ENCODE measurements at regions not wholly inside any gene's neighbourhood (a gene's known extent, or its start where the extent isn't known, plus 50 kb on each side); places are given as distances from the start of the nearest gene placed in this dataset.
A peak's percentile ranks its signal among the peaks of the same experiment; 100 is the strongest.

DNA sequence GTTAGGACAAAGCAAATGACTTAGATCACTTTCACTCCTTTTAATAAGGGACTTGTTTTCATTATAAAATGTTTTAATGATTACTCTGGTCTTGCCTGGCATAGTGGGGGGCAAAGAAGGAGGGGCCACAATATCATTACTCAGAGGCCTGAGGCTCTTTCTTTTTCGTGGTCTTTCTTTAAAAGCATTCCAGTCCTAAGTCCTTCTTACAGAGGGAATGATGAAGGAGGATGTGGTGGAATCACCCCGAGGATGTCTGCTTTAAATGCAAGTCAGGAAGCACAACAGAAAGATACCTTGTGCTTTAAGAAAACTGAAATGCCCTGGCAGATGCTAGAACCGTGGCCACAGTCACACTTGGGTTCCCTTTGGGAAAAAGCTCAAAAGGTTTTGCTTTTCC, 379.1 kb downstream of the INHBA start:
- Histone ChIP-seq H3K4me1 (ENCODE audit: control insufficient read depth in 4 of 4, insufficient read depth in 4 of 4, low read length in 3 of 4) (no peaks in the 10 kb centered on the region), H3K9me3 (ENCODE audit: control insufficient read depth in 4 of 4, low read length in 3 of 4) (no peaks in the 10 kb centered on the region), H3K36me3 (ENCODE audit: control insufficient read depth in 4 of 4, insufficient read depth in 3 of 4, low read depth in 1 of 4, low read length in 3 of 4) (no peaks in the 10 kb centered on the region), H3K27ac (ENCODE audit: low read depth in 1 of 2, low read length in 2 of 2) (no peak overlapping the region), H3K9ac (ENCODE audit: low read depth in 1 of 2, low read length in 2 of 2) (no peak overlapping the region), H3K27me3 (ENCODE audit: control insufficient read depth in 4 of 4, insufficient read depth in 4 of 4, low read length in 3 of 4) (no peaks in the 10 kb centered on the region), H3K4me3 (ENCODE audit: low read depth in 1 of 3, low read length in 3 of 3) (no peak overlapping the region)
- DNase-seq (ENCODE audit: low spot score), result no peak
- TF ChIP-seq, protein P1, sequence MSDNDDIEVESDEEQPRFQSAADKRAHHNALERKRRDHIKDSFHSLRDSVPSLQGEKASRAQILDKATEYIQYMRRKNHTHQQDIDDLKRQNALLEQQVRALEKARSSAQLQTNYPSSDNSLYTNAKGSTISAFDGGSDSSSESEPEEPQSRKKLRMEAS (IDR thresholded peaks at IDR 0.05), result no peak
- TF ChIP-seq, protein P2, sequence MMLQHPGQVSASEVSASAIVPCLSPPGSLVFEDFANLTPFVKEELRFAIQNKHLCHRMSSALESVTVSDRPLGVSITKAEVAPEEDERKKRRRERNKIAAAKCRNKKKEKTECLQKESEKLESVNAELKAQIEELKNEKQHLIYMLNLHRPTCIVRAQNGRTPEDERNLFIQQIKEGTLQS (IDR thresholded peaks at IDR 0.05), result no peak
- TF ChIP-seq FOXA2 (IDR thresholded peaks at IDR 0.05), result no peak
- whole genome bisulfite sequencing, result 84% methylated on average over 3 of the region's 3 CpGs

DNA sequence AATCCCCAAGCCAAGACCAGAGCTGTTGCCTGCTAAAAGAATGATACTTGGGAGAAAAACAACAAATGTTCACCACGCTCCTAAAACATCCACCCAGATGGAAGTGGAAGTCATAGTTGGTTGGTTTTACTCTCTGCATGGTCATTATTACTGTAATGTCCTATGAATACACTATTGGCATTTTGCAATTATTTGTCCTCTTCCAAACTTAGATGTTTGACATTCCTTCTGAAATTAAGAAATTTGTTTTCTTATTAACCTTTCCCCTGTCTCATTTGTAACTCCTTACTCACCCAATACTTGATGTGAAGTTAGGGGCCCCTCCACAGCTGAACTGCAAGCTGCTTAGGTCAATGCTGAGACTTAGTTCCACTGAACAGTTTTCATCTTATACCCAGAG, 383.3 kb downstream of the INHBA start:
- DNase-seq (ENCODE audit: low spot score), result no peak
- H3K27ac ChIP-seq (ENCODE audit: low read depth in 1 of 2, low read length in 2 of 2), result no peak overlapping the region
- H3K9me3 ChIP-seq (ENCODE audit: control insufficient read depth in 4 of 4, low read length in 3 of 4), result peaks cover 0 to 2% (median 0%) of the 10 kb centered on the region in 4 donors
- TF ChIP-seq RAD21 (IDR thresholded peaks at IDR 0.05) (no peak), RXRA (IDR thresholded peaks at IDR 0.05) (no peak), FOXA2 (IDR thresholded peaks at IDR 0.05) (no peak), JUND (IDR thresholded peaks at IDR 0.05) (no peak)
- TF ChIP-seq, protein P2 (IDR thresholded peaks at IDR 0.05), result no peak
- H3K4me3 ChIP-seq (ENCODE audit: low read depth in 1 of 3, low read length in 3 of 3), result no peak overlapping the region
- H3K9ac ChIP-seq (ENCODE audit: low read depth in 1 of 2, low read length in 2 of 2), result no peak overlapping the region
- H3K36me3 ChIP-seq (ENCODE audit: control insufficient read depth in 4 of 4, insufficient read depth in 3 of 4, low read depth in 1 of 4, low read length in 3 of 4), result no peaks in the 10 kb centered on the region
- H3K4me1 ChIP-seq (ENCODE audit: control insufficient read depth in 4 of 4, insufficient read depth in 4 of 4, low read length in 3 of 4), result peaks cover 0 to 17% (median 15%) of the 10 kb centered on the region in 4 donors
- WGBS, result 98% methylated on average over 1 of the region's 1 CpG
- no peaks in the 10 kb centered on the region for H3K27me3 ChIP-seq (ENCODE audit: control insufficient read depth in 4 of 4, insufficient read depth in 4 of 4, low read length in 3 of 4)

DNA sequence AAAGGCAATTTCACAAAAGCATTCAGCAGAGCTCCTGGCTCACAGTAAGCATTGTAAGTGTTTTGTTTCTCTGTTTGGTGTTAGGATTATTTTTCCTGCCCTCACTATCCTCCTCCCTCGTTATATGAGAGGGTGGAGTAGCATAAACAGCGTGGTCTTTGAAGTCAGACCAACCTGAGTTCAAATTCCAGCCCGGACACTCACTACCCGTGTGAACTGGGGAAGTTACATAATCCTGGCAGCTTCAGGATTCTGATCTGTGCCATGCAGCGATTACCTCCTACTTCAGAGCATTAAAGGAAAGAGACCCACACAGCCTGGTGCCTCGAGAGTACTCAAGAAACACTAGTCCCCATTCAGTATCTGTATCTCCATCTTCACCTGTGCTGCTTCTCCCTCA, 386.5 kb downstream of the INHBA start:
- H3K9ac ChIP-seq (ENCODE audit: low read depth in 1 of 2, low read length in 2 of 2), result peak overlapping the region in 1 of 2 donors; percentile 55
- no peaks in the 10 kb centered on the region for H3K36me3 ChIP-seq (ENCODE audit: control insufficient read depth in 4 of 4, insufficient read depth in 3 of 4, low read depth in 1 of 4, low read length in 3 of 4)
- no peak for DNase-seq (ENCODE audit: low spot score)
- H3K4me1 ChIP-seq (ENCODE audit: control insufficient read depth in 4 of 4, insufficient read depth in 4 of 4, low read length in 3 of 4), result peaks cover 0 to 17% (median 15%) of the 10 kb centered on the region in 4 donors
- peaks cover 0 to 2% (median 0%) of the 10 kb centered on the region in 4 donors for H3K9me3 ChIP-seq (ENCODE audit: control insufficient read depth in 4 of 4, low read length in 3 of 4)
- no peaks in the 10 kb centered on the region for H3K27me3 ChIP-seq (ENCODE audit: control insufficient read depth in 4 of 4, insufficient read depth in 4 of 4, low read length in 3 of 4)
- WGBS, result 25% methylated on average over 6 of the region's 6 CpGs
- H3K4me3 ChIP-seq (ENCODE audit: low read depth in 1 of 3, low read length in 3 of 3), result no peak overlapping the region
- TF ChIP-seq RAD21 (IDR thresholded peaks at IDR 0.05), result peak; percentile 64 to 69
- TF ChIP-seq JUND (IDR thresholded peaks at IDR 0.05), result peak; percentile 54 to 68
- peak; percentile 63 for TF ChIP-seq TAF1 (conservative IDR thresholded peaks at IDR 0.05)
- TF ChIP-seq HNF4A (conservative IDR thresholded peaks at IDR 0.05), result peak; percentile 96 to 98
- TF ChIP-seq FOXA1 (IDR thresholded peaks at IDR 0.05), result peak; percentile 81
- TF ChIP-seq, protein P3, sequence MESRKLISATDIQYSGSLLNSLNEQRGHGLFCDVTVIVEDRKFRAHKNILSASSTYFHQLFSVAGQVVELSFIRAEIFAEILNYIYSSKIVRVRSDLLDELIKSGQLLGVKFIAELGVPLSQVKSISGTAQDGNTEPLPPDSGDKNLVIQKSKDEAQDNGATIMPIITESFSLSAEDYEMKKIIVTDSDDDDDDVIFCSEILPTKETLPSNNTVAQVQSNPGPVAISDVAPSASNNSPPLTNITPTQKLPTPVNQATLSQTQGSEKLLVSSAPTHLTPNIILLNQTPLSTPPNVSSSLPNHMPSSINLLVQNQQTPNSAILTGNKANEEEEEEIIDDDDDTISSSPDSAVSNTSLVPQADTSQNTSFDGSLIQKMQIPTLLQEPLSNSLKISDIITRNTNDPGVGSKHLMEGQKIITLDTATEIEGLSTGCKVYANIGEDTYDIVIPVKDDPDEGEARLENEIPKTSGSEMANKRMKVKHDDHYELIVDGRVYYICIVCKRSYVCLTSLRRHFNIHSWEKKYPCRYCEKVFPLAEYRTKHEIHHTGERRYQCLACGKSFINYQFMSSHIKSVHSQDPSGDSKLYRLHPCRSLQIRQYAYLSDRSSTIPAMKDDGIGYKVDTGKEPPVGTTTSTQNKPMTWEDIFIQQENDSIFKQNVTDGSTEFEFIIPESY (IDR thresholded peaks at IDR 0.05), result peak; percentile 84
- TF ChIP-seq, protein P4, sequence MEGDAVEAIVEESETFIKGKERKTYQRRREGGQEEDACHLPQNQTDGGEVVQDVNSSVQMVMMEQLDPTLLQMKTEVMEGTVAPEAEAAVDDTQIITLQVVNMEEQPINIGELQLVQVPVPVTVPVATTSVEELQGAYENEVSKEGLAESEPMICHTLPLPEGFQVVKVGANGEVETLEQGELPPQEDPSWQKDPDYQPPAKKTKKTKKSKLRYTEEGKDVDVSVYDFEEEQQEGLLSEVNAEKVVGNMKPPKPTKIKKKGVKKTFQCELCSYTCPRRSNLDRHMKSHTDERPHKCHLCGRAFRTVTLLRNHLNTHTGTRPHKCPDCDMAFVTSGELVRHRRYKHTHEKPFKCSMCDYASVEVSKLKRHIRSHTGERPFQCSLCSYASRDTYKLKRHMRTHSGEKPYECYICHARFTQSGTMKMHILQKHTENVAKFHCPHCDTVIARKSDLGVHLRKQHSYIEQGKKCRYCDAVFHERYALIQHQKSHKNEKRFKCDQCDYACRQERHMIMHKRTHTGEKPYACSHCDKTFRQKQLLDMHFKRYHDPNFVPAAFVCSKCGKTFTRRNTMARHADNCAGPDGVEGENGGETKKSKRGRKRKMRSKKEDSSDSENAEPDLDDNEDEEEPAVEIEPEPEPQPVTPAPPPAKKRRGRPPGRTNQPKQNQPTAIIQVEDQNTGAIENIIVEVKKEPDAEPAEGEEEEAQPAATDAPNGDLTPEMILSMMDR (IDR thresholded peaks at IDR 0.05; ENCODE audit: low read depth, low read length, missing input control), result no peak
- TF ChIP-seq HNF4G (IDR thresholded peaks at IDR 0.05), result peak; percentile 94
- peak; percentile 87 to 91 for TF ChIP-seq RXRA (IDR thresholded peaks at IDR 0.05)
- TF ChIP-seq NR2F2 (IDR thresholded peaks at IDR 0.05), result no peak
- peak; percentile 43 for TF ChIP-seq FOXA2 (IDR thresholded peaks at IDR 0.05)
- TF ChIP-seq, protein P1 (IDR thresholded peaks at IDR 0.05), result peak; percentile 96
- TF ChIP-seq, protein P2 (IDR thresholded peaks at IDR 0.05), result peak; percentile 56
- peak in 1 of 2 donors; percentile 82 for TF ChIP-seq EGR1 (IDR thresholded peaks at IDR 0.05; ENCODE audit: low read depth in 2 of 2)
- TF ChIP-seq, protein P5, sequence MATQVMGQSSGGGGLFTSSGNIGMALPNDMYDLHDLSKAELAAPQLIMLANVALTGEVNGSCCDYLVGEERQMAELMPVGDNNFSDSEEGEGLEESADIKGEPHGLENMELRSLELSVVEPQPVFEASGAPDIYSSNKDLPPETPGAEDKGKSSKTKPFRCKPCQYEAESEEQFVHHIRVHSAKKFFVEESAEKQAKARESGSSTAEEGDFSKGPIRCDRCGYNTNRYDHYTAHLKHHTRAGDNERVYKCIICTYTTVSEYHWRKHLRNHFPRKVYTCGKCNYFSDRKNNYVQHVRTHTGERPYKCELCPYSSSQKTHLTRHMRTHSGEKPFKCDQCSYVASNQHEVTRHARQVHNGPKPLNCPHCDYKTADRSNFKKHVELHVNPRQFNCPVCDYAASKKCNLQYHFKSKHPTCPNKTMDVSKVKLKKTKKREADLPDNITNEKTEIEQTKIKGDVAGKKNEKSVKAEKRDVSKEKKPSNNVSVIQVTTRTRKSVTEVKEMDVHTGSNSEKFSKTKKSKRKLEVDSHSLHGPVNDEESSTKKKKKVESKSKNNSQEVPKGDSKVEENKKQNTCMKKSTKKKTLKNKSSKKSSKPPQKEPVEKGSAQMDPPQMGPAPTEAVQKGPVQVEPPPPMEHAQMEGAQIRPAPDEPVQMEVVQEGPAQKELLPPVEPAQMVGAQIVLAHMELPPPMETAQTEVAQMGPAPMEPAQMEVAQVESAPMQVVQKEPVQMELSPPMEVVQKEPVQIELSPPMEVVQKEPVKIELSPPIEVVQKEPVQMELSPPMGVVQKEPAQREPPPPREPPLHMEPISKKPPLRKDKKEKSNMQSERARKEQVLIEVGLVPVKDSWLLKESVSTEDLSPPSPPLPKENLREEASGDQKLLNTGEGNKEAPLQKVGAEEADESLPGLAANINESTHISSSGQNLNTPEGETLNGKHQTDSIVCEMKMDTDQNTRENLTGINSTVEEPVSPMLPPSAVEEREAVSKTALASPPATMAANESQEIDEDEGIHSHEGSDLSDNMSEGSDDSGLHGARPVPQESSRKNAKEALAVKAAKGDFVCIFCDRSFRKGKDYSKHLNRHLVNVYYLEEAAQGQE (IDR thresholded peaks at IDR 0.05), result no peak
- no peak for TF ChIP-seq GABPA (IDR thresholded peaks at IDR 0.05 in 1 of 2, conservative IDR thresholded peaks at IDR 0.05 in 1 of 2)
- peak; percentile 63 for TF ChIP-seq YY1 (IDR thresholded peaks at IDR 0.05)
- peak; percentile 82 for TF ChIP-seq SP1 (IDR thresholded peaks at IDR 0.05)
- peak overlapping the region; percentile 45 to 67 for H3K27ac ChIP-seq (ENCODE audit: low read depth in 1 of 2, low read length in 2 of 2)

Measured in liver (tissue), 8 donors.